Activated CD4-positive, alpha-beta T cell treated with anti-CD3 and anti-CD28 coated beads for 36 hours (primary cell): ENCODE measurements at regions not wholly inside any gene's neighbourhood (a gene's known extent, or its start where the extent isn't known, plus 50 kb on each side); places are given as distances from the start of the nearest gene placed in this dataset.
"Not testable (repeated sequence)": the region's sequence is repeated elsewhere in the genome, so short reads cannot be mapped to it uniquely, and the experiment has no call there.

Experiments used
- ATAC-seq: fragments of 200-7000 bp; cut with Tn5 transposase; one replicate; pipeline ENCODE4 v1.10.0; 2021; ENCODE audit warnings: mild to moderate bottlenecking, moderate library complexity
- CTCF ChIA-PET: fragments of 350-600 bp; sonication (Branson Sonifier 250); formaldehyde crosslinking; loops from one replicate; lab custom pipeline; 2021; ENCODE audit warnings: antibody characterized with exemption; lab: Charles Lee
- POLR2A ChIA-PET: fragments of 350-600 bp; sonication (Branson Sonifier 250); formaldehyde crosslinking; loops from one replicate; lab custom pipeline; 2021; ENCODE audit warnings: antibody characterized with exemption, inconsistent platforms; lab: Charles Lee
- DNase-seq: peaks from one replicate; pipeline ENCODE4 v3.0.0-alpha.2; 2020
- H3K27ac Mint-ChIP-seq: one replicate; pipeline ENCODE4 v1.8.0; 2021; ENCODE audit warnings: mixed read lengths
- H3K27me3 Mint-ChIP-seq: one replicate; pipeline ENCODE4 v1.8.0; 2021; ENCODE audit warnings: mixed read lengths
- H3K36me3 Mint-ChIP-seq: one replicate; pipeline ENCODE4 v1.8.0; 2021; ENCODE audit warnings: low read depth, mixed read lengths
- H3K4me1 Mint-ChIP-seq: one replicate; pipeline ENCODE4 v1.8.0; 2021; ENCODE audit warnings: mixed read lengths
- H3K4me3 Mint-ChIP-seq: one replicate; pipeline ENCODE4 v1.8.0; 2021; ENCODE audit warnings: mild to moderate bottlenecking, moderate library complexity, mixed read lengths
- H3K9me3 Mint-ChIP-seq: one replicate; pipeline ENCODE4 v1.8.0; 2021; ENCODE audit warnings: low read depth, mixed read lengths
- intact Hi-C, 2 experiments: fragments of 100-400 bp; cut with DNase I in 1 of 2; cut with micrococcal nuclease in 1 of 2; formaldehyde crosslinking; loops; one replicate each; pipeline versions ENCODE4 v1.14.2 to v1.15.1; 2022 to 2024; cut with DNase I, micrococcal nuclease

DNA sequence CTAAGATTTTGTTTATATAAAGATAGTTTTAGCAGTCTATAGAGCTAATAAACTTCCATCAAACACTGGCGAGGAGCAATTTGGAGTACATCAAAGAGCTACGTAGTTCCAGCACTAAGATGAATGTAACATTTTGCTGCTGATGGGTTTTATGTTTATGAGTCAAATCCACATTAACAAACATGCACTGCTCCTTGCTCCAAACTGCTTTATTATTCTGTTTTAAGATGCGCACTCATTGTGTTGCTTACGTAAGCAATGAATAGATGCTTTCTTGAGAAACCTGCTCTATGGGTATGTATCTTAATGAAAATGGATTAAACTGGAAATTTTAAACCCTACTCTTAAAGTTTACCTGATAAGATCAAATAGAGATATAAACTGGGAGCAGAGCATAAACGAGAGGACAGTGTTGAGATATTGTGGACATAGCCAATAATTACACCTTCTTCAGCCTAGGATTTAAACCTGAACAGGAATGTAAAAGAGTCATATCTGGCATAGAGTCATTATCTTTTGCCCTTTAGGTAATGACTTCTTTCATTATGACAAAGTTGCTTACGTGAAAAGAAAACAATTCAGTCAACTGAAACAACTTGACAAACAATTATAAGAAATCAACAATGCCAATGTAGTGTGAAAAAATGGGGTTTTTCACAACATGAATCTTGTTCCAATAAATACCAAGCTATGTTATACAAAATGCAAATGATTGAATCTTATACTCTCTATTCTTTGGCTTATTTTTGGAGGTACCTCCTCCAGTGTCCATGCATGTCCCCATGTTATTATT is 153.5 kb upstream of the MTPN start:
- H3K27ac Mint-ChIP-seq = no peak overlapping the region
- peak; percentile 44 for ATAC-seq

DNA sequence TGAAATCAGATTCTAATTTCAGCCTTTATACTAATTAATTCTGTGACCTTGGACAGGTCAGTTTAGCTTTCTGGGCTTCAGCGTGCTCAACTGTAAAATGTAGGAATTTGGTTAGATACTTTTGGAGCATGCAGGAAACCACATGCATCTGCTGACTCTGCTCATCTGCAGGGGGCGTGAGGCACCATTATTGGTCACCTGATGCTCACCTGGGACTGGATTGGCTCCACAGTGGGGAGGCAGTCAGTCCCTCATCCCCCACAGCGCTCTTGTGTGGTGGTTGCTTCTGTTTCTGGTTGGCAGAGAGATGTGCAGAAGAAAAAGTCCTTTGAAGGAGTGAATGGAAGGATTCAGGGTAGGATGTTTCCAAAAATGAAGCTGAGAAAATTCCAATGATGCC is 150.9 kb upstream of the MTPN start:
- no peaks in the 10 kb centered on the region for H3K27me3 Mint-ChIP-seq
- intact Hi-C loops = no loop called here

More for the DNA sequence above, 153.5 kb upstream of the MTPN start:
- H3K4me3 Mint-ChIP-seq = no peak overlapping the region
- ChIA-PET CTCF (no interaction called here), POLR2A (no interaction called here)
- no peaks in the 10 kb centered on the region for H3K27me3 Mint-ChIP-seq
- no peaks in the 10 kb centered on the region for H3K36me3 Mint-ChIP-seq
- H3K4me1 Mint-ChIP-seq = no peaks in the 10 kb centered on the region
- H3K9me3 Mint-ChIP-seq = no peaks in the 10 kb centered on the region
- no peak for DNase-seq
- intact Hi-C loops = loop anchor here in 1 of 2 experiments (2.0 kb wide), 1 partner anchor 66 kb away; no protein-coding TSS in a partner anchor

DNA sequence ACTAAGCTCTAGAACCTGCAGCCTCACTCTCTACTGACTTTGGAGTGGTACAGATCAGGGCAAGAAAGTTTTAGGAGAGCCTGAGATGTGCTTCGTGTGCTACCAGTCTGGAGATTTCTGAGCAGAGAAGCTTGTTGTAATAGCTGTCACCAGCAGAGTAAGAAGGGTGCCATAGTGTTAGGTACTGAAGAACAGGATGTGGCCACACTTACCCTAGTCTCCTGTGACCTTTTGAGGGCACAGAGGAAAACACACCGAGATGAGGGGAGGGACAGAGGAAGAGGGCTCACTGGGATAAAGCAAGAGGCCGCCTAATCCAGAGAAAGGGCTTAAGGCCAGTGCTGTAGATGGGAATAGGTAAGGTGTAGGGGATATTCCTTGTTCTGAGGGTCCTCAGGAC is 146.2 kb upstream of the MTPN start:
- DNase-seq (no peak), ATAC-seq (no peak)
- CTCF ChIA-PET = interaction anchor here (1.2 kb wide), 1 partner anchor 7 kb away, joined by 4 read pairs; no protein-coding TSS in a partner anchor
- H3K4me3 Mint-ChIP-seq = no peak overlapping the region
- POLR2A ChIA-PET = no interaction called here
- peaks cover 2% of the 10 kb centered on the region for H3K27me3 Mint-ChIP-seq
- H3K4me1 Mint-ChIP-seq = no peaks in the 10 kb centered on the region
- H3K36me3 Mint-ChIP-seq = no peaks in the 10 kb centered on the region
- intact Hi-C loops = no loop called here
- no peak overlapping the region for H3K27ac Mint-ChIP-seq
- no peaks in the 10 kb centered on the region for H3K9me3 Mint-ChIP-seq

More for the DNA sequence above, 150.9 kb upstream of the MTPN start:
- H3K27ac Mint-ChIP-seq = no peak overlapping the region
- H3K4me1 Mint-ChIP-seq = no peaks in the 10 kb centered on the region
- ChIA-PET CTCF (interaction anchor here (1.2 kb wide), 1 partner anchor 10 kb away, joined by 3 read pairs; no protein-coding TSS in a partner anchor), POLR2A (no interaction called here)
- no peak overlapping the region for H3K4me3 Mint-ChIP-seq
- H3K36me3 Mint-ChIP-seq = no peaks in the 10 kb centered on the region
- no peak for DNase-seq
- no peaks in the 10 kb centered on the region for H3K9me3 Mint-ChIP-seq
- no peak for ATAC-seq

- H3K4me3 Mint-ChIP-seq = no peak overlapping the region
- DNase-seq (no peak), ATAC-seq (no peak)
- no peaks in the 10 kb centered on the region for H3K9me3 Mint-ChIP-seq
- H3K36me3 Mint-ChIP-seq = no peaks in the 10 kb centered on the region
- no peaks in the 10 kb centered on the region for H3K4me1 Mint-ChIP-seq
- ChIA-PET POLR2A (no interaction called here), CTCF (no interaction called here)
- H3K27ac Mint-ChIP-seq = no peak overlapping the region
- intact Hi-C loops = no loop called here
- peaks cover 2% of the 10 kb centered on the region for H3K27me3 Mint-ChIP-seq
Measured at GRCh38 chr7:136122026-136122425, 144.9 kb upstream of the MTPN start.

GRCh38 chr7:136117539-136117938 is 140.4 kb upstream of the MTPN start:
- Mint-ChIP-seq H3K36me3 (no peaks in the 10 kb centered on the region), H3K27ac (no peak overlapping the region), H3K9me3 (no peaks in the 10 kb centered on the region), H3K4me3 (no peak overlapping the region), H3K27me3 (peaks cover 3% of the 10 kb centered on the region), H3K4me1 (no peaks in the 10 kb centered on the region)
- no peak for ATAC-seq
- POLR2A ChIA-PET = no interaction called here
- CTCF ChIA-PET = interaction anchor here (1.4 kb wide), 1 partner anchor 9 kb away, joined by 3 read pairs; no protein-coding TSS in a partner anchor
- intact Hi-C loops = loop anchor here in 1 of 2 experiments (10.0 kb wide), 1 partner anchor 1337 kb away; no protein-coding TSS in a partner anchor
- DNase-seq = no peak

DNA sequence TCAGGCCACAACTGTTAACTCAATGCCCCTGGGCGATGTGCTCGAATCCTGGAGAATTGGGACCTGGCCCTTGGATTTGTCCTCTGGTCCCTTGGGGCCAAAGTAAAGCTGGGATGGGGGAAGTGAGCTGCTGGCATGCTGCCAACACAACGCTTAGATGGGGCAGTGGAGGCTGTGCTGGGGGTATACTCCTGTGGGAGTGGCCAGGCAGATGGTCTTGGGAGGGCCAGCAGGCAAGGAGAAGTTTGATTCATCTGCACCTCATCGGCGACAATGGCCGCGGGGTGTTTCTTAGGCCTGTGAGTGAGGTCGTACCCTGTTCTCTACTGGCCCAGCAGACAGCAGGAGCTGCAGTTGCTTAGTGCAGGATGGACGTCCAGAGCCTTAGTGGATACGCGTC is 139.0 kb upstream of the MTPN start:
- no peaks in the 10 kb centered on the region for H3K9me3 Mint-ChIP-seq
- intact Hi-C loops = loop anchor here in 1 of 2 experiments (10.0 kb wide), 1 partner anchor 1339 kb away; no protein-coding TSS in a partner anchor
- ATAC-seq = no peak
- ChIA-PET POLR2A (no interaction called here), CTCF (interaction anchor here (0.6 to 1.8 kb wide), 9 partner anchors 8 to 1390 kb away, joined by 3 to 5 read pairs (median 3); no protein-coding TSS in a partner anchor)
- H3K4me3 Mint-ChIP-seq = no peak overlapping the region
- no peak overlapping the region for H3K27ac Mint-ChIP-seq
- H3K36me3 Mint-ChIP-seq = no peaks in the 10 kb centered on the region
- peaks cover 3% of the 10 kb centered on the region for H3K27me3 Mint-ChIP-seq
- no peaks in the 10 kb centered on the region for H3K4me1 Mint-ChIP-seq
- DNase-seq = no peak

- Mint-ChIP-seq H3K27ac (no peak overlapping the region), H3K27me3 (peaks cover 3% of the 10 kb centered on the region), H3K4me3 (no peak overlapping the region), H3K36me3 (no peaks in the 10 kb centered on the region), H3K9me3 (no peaks in the 10 kb centered on the region), H3K4me1 (no peaks in the 10 kb centered on the region)
- intact Hi-C loops = loop anchor here in 1 of 2 experiments (10.0 kb wide), 1 partner anchor 1340 kb away; no protein-coding TSS in a partner anchor
- CTCF ChIA-PET = interaction anchor here (0.6 to 1.8 kb wide), 19 partner anchors 9 to 1076 kb away, joined by 3 to 5 read pairs (median 3); no protein-coding TSS in a partner anchor
- ATAC-seq = peak; percentile 86
- peak; percentile 75 for DNase-seq
- POLR2A ChIA-PET = no interaction called here
Measured at GRCh38 chr7:136114966-136115762, 138.0 kb upstream of the MTPN start.

GRCh38 chr7:136114467-136114866 is 137.3 kb upstream of the MTPN start:
- H3K36me3 Mint-ChIP-seq, H3K27me3 Mint-ChIP-seq, DNase-seq, ATAC-seq, POLR2A ChIA-PET, H3K4me1 Mint-ChIP-seq, H3K4me3 Mint-ChIP-seq, H3K9me3 Mint-ChIP-seq, H3K27ac Mint-ChIP-seq: not testable (repeated sequence)
- CTCF ChIA-PET = interaction anchor here (0.6 to 1.6 kb wide), 9 partner anchors 12 to 957 kb away, joined by 3 to 5 read pairs (median 3); no protein-coding TSS in a partner anchor
- intact Hi-C loops = loop anchor here in 1 of 2 experiments (10.0 kb wide), 1 partner anchor 1340 kb away; no protein-coding TSS in a partner anchor

DNA sequence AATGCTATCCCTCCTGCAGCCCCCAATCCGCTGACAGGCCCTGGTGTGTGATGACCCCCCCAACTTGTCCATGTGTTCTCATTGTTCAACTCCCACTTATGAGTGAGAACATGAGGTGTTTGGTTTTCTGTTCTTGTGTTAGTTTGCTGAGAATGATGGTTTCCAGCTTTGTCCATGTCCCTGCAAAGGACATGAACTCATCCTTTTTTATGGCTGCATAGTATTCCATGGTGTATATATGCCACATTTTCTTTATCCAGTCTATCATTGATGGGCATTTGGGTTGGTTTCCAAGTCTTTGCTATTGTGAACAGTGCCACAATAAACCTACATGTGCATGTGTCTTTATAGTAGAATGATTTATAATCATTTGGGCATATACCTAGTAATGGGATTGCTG is 131.9 kb upstream of the MTPN start:
- CTCF ChIA-PET, H3K27me3 Mint-ChIP-seq, H3K9me3 Mint-ChIP-seq, POLR2A ChIA-PET, ATAC-seq, H3K27ac Mint-ChIP-seq, intact Hi-C loops, H3K4me3 Mint-ChIP-seq, H3K36me3 Mint-ChIP-seq, DNase-seq, H3K4me1 Mint-ChIP-seq: not testable (repeated sequence)

GRCh38 chr7:136105191-136105590 is 128.0 kb upstream of the MTPN start:
- Mint-ChIP-seq H3K27ac (no peak overlapping the region), H3K36me3 (peaks cover 2% of the 10 kb centered on the region), H3K9me3 (peaks cover 5% of the 10 kb centered on the region), H3K27me3 (no peaks in the 10 kb centered on the region), H3K4me3 (no peak overlapping the region), H3K4me1 (no peaks in the 10 kb centered on the region)
- no peak for ATAC-seq
- intact Hi-C loops = no loop called here
- no peak for DNase-seq
- ChIA-PET CTCF (no interaction called here), POLR2A (no interaction called here)

GRCh38 chr7:136104269-136104603 is 127.1 kb upstream of the MTPN start:
- DNase-seq (no peak), ATAC-seq (no peak)
- CTCF ChIA-PET = interaction anchor here (0.7 kb wide), 1 partner anchor 41 kb away, joined by 3 read pairs; no protein-coding TSS in a partner anchor
- Mint-ChIP-seq H3K36me3 (no peaks in the 10 kb centered on the region), H3K27me3 (no peaks in the 10 kb centered on the region), H3K4me3 (no peak overlapping the region), H3K9me3 (peaks cover 5% of the 10 kb centered on the region), H3K27ac (no peak overlapping the region), H3K4me1 (no peaks in the 10 kb centered on the region)
- POLR2A ChIA-PET = no interaction called here
- intact Hi-C loops = no loop called here
